T-cell (primary cell): ENCODE measurements at regions not wholly inside any gene's neighbourhood (a gene's known extent, or its start where the extent isn't known, plus 50 kb on each side); places are given as distances from the start of the nearest gene placed in this dataset.

Experiments used
- ATAC-seq, 4 experiments: fragments of 200-7000 bp in 3 of 4; fragments of 150-1000 bp in 1 of 4; cut with Tn5 transposase; replicated peaks in 1 of 4; 1 replicate in 3 of 4; 2 replicates in 1 of 4; pipeline ENCODE4 v1.10.0; 2021; ENCODE audit warnings: moderate library complexity in 3 of 4, mild to moderate bottlenecking in 2 of 4, moderate number of reproducible peaks in 1 of 4
- CTCF ChIA-PET, 2 donors: fragments of 300-600 bp; sonication (Branson Sonifier 250); formaldehyde crosslinking; loops; one replicate each; lab custom pipeline; 2022; ENCODE audit warnings: antibody characterized with exemption in 2 of 2; lab: Charles Lee
- POLR2A ChIA-PET, 2 donors: fragments of 300-600 bp; sonication (Branson Sonifier 250); formaldehyde crosslinking; loops; one replicate each; lab custom pipeline; 2022; ENCODE audit warnings: antibody characterized with exemption in 2 of 2; lab: Charles Lee
- DNase-seq, 35 experiments: peaks; one replicate each; pipeline versions ENCODE4 v3.0.0 to v3.0.0-alpha.2; 2013 to 2023
- H3K27ac ChIP-seq: one replicate; pipeline ENCODE4 v1.5.1; 2013; ENCODE audit warnings: low read length
- H3K27me3 ChIP-seq, 2 experiments: replicated peaks in 1 of 2; 1 replicate in 1 of 2; 2 replicates in 1 of 2; pipeline versions ENCODE4 v1.6.1 to v1.7.0; 2013; ENCODE audit warnings: low read length in 1 of 2, mixed read lengths in 1 of 2; ENCODE audit not compliant: control insufficient read depth in 2 of 2, insufficient read depth in 2 of 2; ENCODE audit errors: extremely low read depth in 1 of 2
- H3K36me3 ChIP-seq, 2 donors: 1 replicate in 1 of 2; 2 replicates in 1 of 2; pipeline versions ENCODE4 v1.6.1 to v1.7.0; 2013; ENCODE audit warnings: low read length in 1 of 2; ENCODE audit not compliant: control insufficient read depth in 2 of 2, insufficient read depth in 1 of 2; ENCODE audit errors: extremely low read depth in 1 of 2
- H3K4me1 ChIP-seq, 2 experiments: 1 replicate in 1 of 2; 2 replicates in 1 of 2; pipeline versions ENCODE4 v1.6.1 to v1.7.0; 2013; ENCODE audit warnings: low read length in 2 of 2, mixed read lengths in 1 of 2; ENCODE audit not compliant: insufficient read depth in 2 of 2, control insufficient read depth in 1 of 2; ENCODE audit errors: extremely low read depth in 1 of 2
- H3K4me3 ChIP-seq, 2 donors: 1 replicate in 1 of 2; 2 replicates in 1 of 2; pipeline versions ENCODE4 v1.5.1 to v1.7.0; 2013; ENCODE audit warnings: mild to moderate bottlenecking in 2 of 2, low read length in 1 of 2, moderate library complexity in 1 of 2; ENCODE audit not compliant: control insufficient read depth in 1 of 2; ENCODE audit errors: extremely low read depth in 1 of 2
- H3K9me3 ChIP-seq: 2 replicates; pipeline ENCODE4 v1.7.0; 2013
- H3K27ac Mint-ChIP-seq, 2 donors: one replicate each; pipeline ENCODE4 v1.8.0; 2020 to 2021; ENCODE audit warnings: mild to moderate bottlenecking in 2 of 2, mixed read lengths in 2 of 2
- H3K27me3 Mint-ChIP-seq, 2 donors: one replicate each; pipeline ENCODE4 v1.8.0; 2021 to 2022; ENCODE audit warnings: mixed read lengths in 2 of 2
- H3K36me3 Mint-ChIP-seq: one replicate; pipeline ENCODE4 v1.8.0; 2021; ENCODE audit warnings: mixed read lengths
- H3K4me1 Mint-ChIP-seq, 3 donors: one replicate each; pipeline ENCODE4 v1.8.0; 2020 to 2022; ENCODE audit warnings: mixed read lengths in 3 of 3, mild to moderate bottlenecking in 1 of 3
- H3K4me3 Mint-ChIP-seq, 3 donors: one replicate each; pipeline ENCODE4 v1.8.0; 2020 to 2022; ENCODE audit warnings: mild to moderate bottlenecking in 3 of 3, mixed read lengths in 3 of 3, moderate library complexity in 3 of 3
- H3K9me3 Mint-ChIP-seq, 3 donors: one replicate each; pipeline ENCODE4 v1.8.0; 2020 to 2022; ENCODE audit warnings: mixed read lengths in 3 of 3
- WGBS: methylation state at CpG from one replicate; pipeline ENCODE4 v1.1.5; 2013; ENCODE audit warnings: missing lambda C conversion rate; ENCODE audit not compliant: insufficient coverage; 5-methylcytosine and 5-hydroxymethylcytosine counted together

DNA sequence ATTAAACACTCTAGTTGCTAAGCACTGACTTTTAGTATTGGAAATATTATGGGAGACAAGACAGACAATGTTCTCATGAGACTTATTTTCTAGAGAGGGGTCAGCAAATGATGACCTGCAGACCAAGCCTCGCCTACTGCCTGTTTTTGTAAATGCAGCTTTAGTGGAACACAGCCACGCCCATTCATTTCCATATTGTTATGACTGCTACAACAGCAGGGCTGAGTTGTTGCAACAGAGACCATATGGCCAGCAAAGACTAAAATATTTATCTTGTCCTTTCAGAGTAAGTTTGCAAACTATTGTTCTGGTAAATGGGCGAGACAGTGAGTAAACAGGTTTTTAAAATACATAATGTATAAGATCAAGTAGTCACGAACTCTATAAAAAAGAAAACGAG, 570.2 kb downstream of the NTRK3 start:
- no peaks in the 10 kb centered on the region for H3K27me3 Mint-ChIP-seq

GRCh38 chr15:87682527-87682926, 574.0 kb downstream of the NTRK3 start:
- no CpG with 5 or more reads among the region's 1 CpG for WGBS
- Histone ChIP-seq H3K27ac (no peak overlapping the region), H3K9me3 (no peaks in the 10 kb centered on the region), H3K4me3 (no peak overlapping the region), H3K27me3 (peaks cover 0 to 3% of the 10 kb centered on the region in 2 experiments), H3K36me3 (no peaks in the 10 kb centered on the region), H3K4me1 (peaks cover 0 to 5% of the 10 kb centered on the region in 2 experiments)
- Mint-ChIP-seq H3K4me1 (peaks cover 11 to 30% (median 29%) of the 10 kb centered on the region in 3 donors), H3K36me3 (peaks cover 4% of the 10 kb centered on the region), H3K4me3 (no peak overlapping the region), H3K9me3 (peaks cover 3 to 17% (median 6%) of the 10 kb centered on the region in 3 donors), H3K27me3 (no peaks in the 10 kb centered on the region), H3K27ac (peak overlapping the region in 1 of 2 donors; percentile 11)
- CTCF ChIA-PET: no interaction called here
- ATAC-seq: no peak
- no peak for DNase-seq
- POLR2A ChIA-PET: interaction anchor here in 1 of 2 donors (0.6 kb wide), 1 partner anchor 264 kb away, joined by 3 read pairs; no protein-coding TSS in a partner anchor

More for the DNA sequence above, 570.2 kb downstream of the NTRK3 start:
- POLR2A ChIA-PET: interaction anchor here in 1 of 2 donors (0.6 kb wide), 1 partner anchor 11 kb away, joined by 3 read pairs; no protein-coding TSS in a partner anchor
- Histone ChIP-seq H3K27ac (no peak overlapping the region), H3K4me3 (no peak overlapping the region), H3K27me3 (peaks cover 0 to 3% of the 10 kb centered on the region in 2 experiments), H3K4me1 (no peaks in the 10 kb centered on the region), H3K9me3 (no peaks in the 10 kb centered on the region), H3K36me3 (no peaks in the 10 kb centered on the region)
- no peak overlapping the region for H3K27ac Mint-ChIP-seq
- H3K36me3 Mint-ChIP-seq: peaks cover 4% of the 10 kb centered on the region
- WGBS: no CpG with 5 or more reads among the region's 5 CpGs
- peaks cover 3 to 33% (median 32%) of the 10 kb centered on the region in 3 donors for H3K4me1 Mint-ChIP-seq
- CTCF ChIA-PET: no interaction called here
- no peak for ATAC-seq
- DNase-seq: no peak
- H3K9me3 Mint-ChIP-seq: peaks cover 0 to 9% (median 3%) of the 10 kb centered on the region in 3 donors
- no peak overlapping the region for H3K4me3 Mint-ChIP-seq

DNA sequence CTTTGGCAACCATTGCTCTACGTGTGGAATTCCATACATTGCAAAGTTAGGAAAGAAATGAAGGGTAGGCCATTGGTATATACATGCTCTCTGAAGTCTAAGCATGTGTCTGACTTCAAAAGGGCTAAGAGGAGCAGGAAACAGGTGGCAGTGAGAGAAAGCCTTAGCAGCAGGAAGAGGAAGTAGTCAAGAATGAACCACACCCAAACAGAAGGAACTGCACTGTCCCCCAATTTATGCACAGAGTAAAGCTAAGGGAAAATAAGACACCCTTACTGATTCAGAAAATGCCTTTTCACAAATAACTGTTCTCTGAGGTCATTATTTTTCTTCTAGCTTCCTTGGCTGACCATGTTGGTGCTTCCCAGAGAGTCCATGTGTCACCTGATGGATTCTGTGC, 575.4 kb downstream of the NTRK3 start:
- Histone ChIP-seq H3K36me3 (no peaks in the 10 kb centered on the region), H3K4me3 (no peak overlapping the region), H3K9me3 (no peaks in the 10 kb centered on the region), H3K27me3 (no peaks in the 10 kb centered on the region), H3K4me1 (peaks cover 0 to 5% of the 10 kb centered on the region in 2 experiments), H3K27ac (no peak overlapping the region)
- POLR2A ChIA-PET: interaction anchor here (0.5 to 0.6 kb wide), 2 partner anchors 9 to 1011 kb away, joined by 3 read pairs; no protein-coding TSS in a partner anchor
- Mint-ChIP-seq H3K36me3 (peaks cover 6% of the 10 kb centered on the region), H3K4me1 (peaks cover 11 to 30% (median 29%) of the 10 kb centered on the region in 3 donors), H3K4me3 (peak overlapping the region in 1 of 3 donors; percentile 44), H3K9me3 (peaks cover 9 to 23% (median 9%) of the 10 kb centered on the region in 3 donors), H3K27ac (peak overlapping the region; percentile 41 to 63), H3K27me3 (no peaks in the 10 kb centered on the region)
- DNase-seq (peak in 5 of 35 experiments; percentile 1 to 17 (median 4)), ATAC-seq (peak; percentile 50 to 94 (median 74))
- 38% methylated on average over 1 of the region's 1 CpG for WGBS
- CTCF ChIA-PET: no interaction called here

- ChIA-PET CTCF (interaction anchor here in 1 of 2 donors (0.6 kb wide), 1 partner anchor 74 kb away, joined by 4 read pairs; no protein-coding TSS in a partner anchor), POLR2A (interaction anchor here in 1 of 2 donors (0.6 kb wide), 1 partner anchor 1010 kb away, joined by 3 read pairs; no protein-coding TSS in a partner anchor)
- Histone ChIP-seq H3K4me3 (no peak overlapping the region), H3K27ac (no peak overlapping the region), H3K9me3 (no peaks in the 10 kb centered on the region), H3K36me3 (no peaks in the 10 kb centered on the region), H3K27me3 (no peaks in the 10 kb centered on the region), H3K4me1 (peaks cover 0 to 5% of the 10 kb centered on the region in 2 experiments)
- Mint-ChIP-seq H3K27me3 (no peaks in the 10 kb centered on the region), H3K4me1 (peaks cover 11 to 30% (median 29%) of the 10 kb centered on the region in 3 donors), H3K9me3 (peaks cover 9 to 26% (median 14%) of the 10 kb centered on the region in 3 donors), H3K36me3 (peaks cover 6% of the 10 kb centered on the region), H3K27ac (no peak overlapping the region), H3K4me3 (no peak overlapping the region)
- DNase-seq (no peak), ATAC-seq (no peak)
- WGBS: 91% methylated on average over 1 of the region's 1 CpG
Measured at GRCh38 chr15:87680208-87680607, 576.3 kb downstream of the NTRK3 start.

DNA sequence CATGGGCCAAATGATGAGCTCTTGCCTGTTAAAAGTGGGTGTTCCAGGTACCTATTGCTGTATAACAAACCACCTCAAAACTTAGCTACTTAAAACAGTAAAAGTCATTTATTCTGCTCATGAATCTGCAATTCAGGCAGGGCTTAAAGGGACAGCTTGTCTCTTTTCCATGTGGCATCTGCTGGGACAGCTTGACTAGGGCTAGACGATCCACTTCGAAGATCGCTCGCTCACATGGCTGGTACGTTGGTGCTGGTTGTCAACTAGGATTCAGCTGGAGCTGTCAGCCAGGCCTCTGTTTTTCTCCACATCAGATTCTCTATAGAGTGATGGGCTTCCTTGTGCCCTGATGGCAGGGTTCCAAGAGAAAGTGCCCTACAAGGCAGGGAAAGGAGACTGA, 581.3 kb downstream of the NTRK3 start:
- H3K27ac Mint-ChIP-seq: no peak overlapping the region
- Histone ChIP-seq H3K4me3 (no peak overlapping the region), H3K27ac (no peak overlapping the region), H3K4me1 (no peaks in the 10 kb centered on the region), H3K9me3 (no peaks in the 10 kb centered on the region), H3K36me3 (no peaks in the 10 kb centered on the region), H3K27me3 (no peaks in the 10 kb centered on the region)
- no CpG with 5 or more reads among the region's 5 CpGs for WGBS
- peaks cover 0 to 15% of the 10 kb centered on the region in 2 donors for H3K27me3 Mint-ChIP-seq
- ChIA-PET CTCF (no interaction called here), POLR2A (no interaction called here)
- no peak overlapping the region for H3K4me3 Mint-ChIP-seq
- H3K9me3 Mint-ChIP-seq: peaks cover 9 to 24% (median 17%) of the 10 kb centered on the region in 3 donors
- DNase-seq: no peak
- H3K4me1 Mint-ChIP-seq: peaks cover 0 to 2% (median 2%) of the 10 kb centered on the region in 3 donors
- peaks cover 2% of the 10 kb centered on the region for H3K36me3 Mint-ChIP-seq
- no peak for ATAC-seq

DNA sequence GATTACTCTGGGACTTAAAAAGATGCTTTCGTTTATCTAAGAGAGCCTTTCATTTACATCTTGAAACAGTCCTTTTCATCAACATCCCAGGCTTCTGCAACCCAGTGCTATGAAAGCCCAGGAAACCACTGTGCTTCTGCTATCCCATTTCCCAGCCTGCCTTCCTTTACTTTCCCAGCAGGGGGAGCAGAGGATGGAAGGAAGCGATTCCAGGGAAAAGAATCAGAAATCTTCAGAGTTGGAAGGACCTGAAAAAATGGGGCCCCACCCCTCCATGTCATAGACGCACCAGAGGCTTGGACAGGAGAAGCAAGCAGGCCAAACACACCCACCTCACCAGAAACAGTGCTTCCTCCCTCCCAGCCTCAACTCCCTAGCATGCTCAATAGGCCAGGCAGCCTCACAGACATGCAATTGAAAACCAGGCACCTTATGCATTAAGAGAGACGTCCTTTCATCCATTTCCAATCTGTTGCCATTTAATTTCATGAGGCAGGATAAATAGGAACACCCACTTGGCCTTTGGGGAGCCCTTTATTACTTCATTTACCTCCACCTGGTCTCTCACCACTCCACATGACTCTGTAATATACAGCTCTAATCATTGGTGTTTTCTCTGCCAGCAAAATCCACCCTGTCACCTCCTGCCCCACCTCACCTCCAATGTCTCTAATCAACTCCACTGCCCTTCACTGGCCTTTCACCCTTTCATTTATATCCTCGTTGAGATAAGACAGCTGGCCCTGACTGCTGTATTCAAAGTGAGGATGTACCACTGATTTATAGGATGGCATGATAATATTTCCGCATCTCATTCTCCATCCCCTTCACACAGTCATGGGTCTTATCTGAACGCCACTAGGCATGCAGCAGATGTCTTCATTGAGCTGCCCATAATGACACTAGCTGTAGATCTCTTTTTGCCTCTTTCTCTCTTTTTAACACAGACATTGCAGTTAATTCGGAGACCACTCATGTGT, 583.9 kb downstream of the NTRK3 start:
- DNase-seq (no peak), ATAC-seq (no peak)
- peaks cover 12 to 26% (median 21%) of the 10 kb centered on the region in 3 donors for H3K9me3 Mint-ChIP-seq
- 51% methylated on average over 2 of the region's 8 CpGs for WGBS
- ChIA-PET POLR2A (no interaction called here), CTCF (no interaction called here)
- H3K27ac ChIP-seq: no peak overlapping the region
- H3K4me3 ChIP-seq: no peak overlapping the region
- no peaks in the 10 kb centered on the region for H3K36me3 ChIP-seq
- H3K27ac Mint-ChIP-seq: no peak overlapping the region
- H3K4me3 Mint-ChIP-seq: no peak overlapping the region
- peaks cover 2% of the 10 kb centered on the region for H3K36me3 Mint-ChIP-seq
- no peaks in the 10 kb centered on the region for H3K4me1 ChIP-seq
- H3K27me3 ChIP-seq: no peaks in the 10 kb centered on the region
- no peaks in the 10 kb centered on the region for H3K9me3 ChIP-seq
- H3K27me3 Mint-ChIP-seq: peaks cover 0 to 15% of the 10 kb centered on the region in 2 donors
- H3K4me1 Mint-ChIP-seq: no peaks in the 10 kb centered on the region
